ENCODE measurements at regions not wholly inside any gene's neighbourhood (a gene's known extent, or its start where the extent isn't known, plus 50 kb on each side); places are given as distances from the start of the nearest gene placed in this dataset.
A peak's percentile ranks its signal among the peaks of the same experiment; 100 is the strongest.

- DNase-seq: peak; percentile 59
- no peaks in the 10 kb centered on the region for H4K20me1 ChIP-seq (ENCODE audit: low read length)
Observed at GRCh38 chr10:90424730-90425129, 433.1 kb downstream of the HTR7 start.

DNA sequence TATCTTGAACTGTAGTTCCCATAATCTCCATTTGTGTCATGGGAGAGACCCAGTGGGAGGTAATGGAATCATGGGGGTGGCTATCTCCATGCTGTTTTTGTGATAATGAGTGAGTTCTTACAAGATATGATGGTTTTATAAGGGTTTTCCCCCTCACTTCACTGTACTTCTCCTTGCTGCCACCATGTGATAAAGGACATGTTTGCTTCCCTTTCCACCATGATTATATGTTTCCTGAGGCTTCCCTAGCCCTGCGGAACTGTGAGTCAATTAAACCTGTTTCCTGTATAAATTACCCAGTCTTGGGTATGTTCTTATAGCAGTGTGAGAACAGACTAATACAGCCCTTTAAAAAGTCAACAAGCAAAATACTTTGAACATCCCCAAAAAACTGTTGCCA is 427.7 kb downstream of the HTR7 start:
- Histone ChIP-seq H3F3A (ENCODE audit: low read length, unreplicated experiment) (no peaks in the 10 kb centered on the region), H3K79me2 (ENCODE audit: low read length) (no peaks in the 10 kb centered on the region), H2AFZ (ENCODE audit: low read length) (no peak overlapping the region), H3K9me3 (ENCODE audit: low read length) (no peaks in the 10 kb centered on the region), H3K36me3 (ENCODE audit: low read depth, low read length) (no peaks in the 10 kb centered on the region), H3K4me1 (ENCODE audit: insufficient read depth, low read length) (peaks cover 2% of the 10 kb centered on the region), H3K27me3 (ENCODE audit: low read length) (no peaks in the 10 kb centered on the region), H4K20me1 (ENCODE audit: low read length) (no peaks in the 10 kb centered on the region), H3K4me2 (ENCODE audit: low read length) (no peak overlapping the region), H3K9ac (ENCODE audit: low read length) (no peak overlapping the region), H3K27ac (ENCODE audit: low read length) (no peak overlapping the region), H3K9me2 (replicated peaks; ENCODE audit: low read length) (no peaks in the 10 kb centered on the region), H3K4me3 (ENCODE audit: low read length) (no peak overlapping the region)
- CTCF ChIA-PET: no interaction called here
- BruUV-seq (replicated peaks): no TSS peak
- POLR2A ChIA-PET (ENCODE audit: unreplicated experiment): no interaction called here
- intact Hi-C loops (cut with micrococcal nuclease): no loop called here
- ATAC-seq (no peak), DNase-seq (no peak)
- TF ChIP-seq, protein P1, sequence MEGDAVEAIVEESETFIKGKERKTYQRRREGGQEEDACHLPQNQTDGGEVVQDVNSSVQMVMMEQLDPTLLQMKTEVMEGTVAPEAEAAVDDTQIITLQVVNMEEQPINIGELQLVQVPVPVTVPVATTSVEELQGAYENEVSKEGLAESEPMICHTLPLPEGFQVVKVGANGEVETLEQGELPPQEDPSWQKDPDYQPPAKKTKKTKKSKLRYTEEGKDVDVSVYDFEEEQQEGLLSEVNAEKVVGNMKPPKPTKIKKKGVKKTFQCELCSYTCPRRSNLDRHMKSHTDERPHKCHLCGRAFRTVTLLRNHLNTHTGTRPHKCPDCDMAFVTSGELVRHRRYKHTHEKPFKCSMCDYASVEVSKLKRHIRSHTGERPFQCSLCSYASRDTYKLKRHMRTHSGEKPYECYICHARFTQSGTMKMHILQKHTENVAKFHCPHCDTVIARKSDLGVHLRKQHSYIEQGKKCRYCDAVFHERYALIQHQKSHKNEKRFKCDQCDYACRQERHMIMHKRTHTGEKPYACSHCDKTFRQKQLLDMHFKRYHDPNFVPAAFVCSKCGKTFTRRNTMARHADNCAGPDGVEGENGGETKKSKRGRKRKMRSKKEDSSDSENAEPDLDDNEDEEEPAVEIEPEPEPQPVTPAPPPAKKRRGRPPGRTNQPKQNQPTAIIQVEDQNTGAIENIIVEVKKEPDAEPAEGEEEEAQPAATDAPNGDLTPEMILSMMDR (conservative IDR thresholded peaks at IDR 0.05; ENCODE audit: low read depth, low read length): no peak
- no peak for TF ChIP-seq EZH2 (IDR thresholded peaks at IDR 0.05; ENCODE audit: low read length, unreplicated experiment)
- TF ChIP-seq EZH2phosphoT487 (IDR thresholded peaks at IDR 0.05; ENCODE audit: borderline replicate concordance, low read length): no peak

More at GRCh38 chr10:90424730-90425129, 433.1 kb downstream of the HTR7 start:
- Histone ChIP-seq H3K9me2 (replicated peaks; ENCODE audit: low read length) (no peaks in the 10 kb centered on the region), H3K79me2 (ENCODE audit: low read length) (no peaks in the 10 kb centered on the region), H3K4me2 (ENCODE audit: low read length) (no peak overlapping the region), H3K27ac (ENCODE audit: low read length) (no peak overlapping the region), H3K27me3 (ENCODE audit: low read length) (no peaks in the 10 kb centered on the region), H3K9ac (ENCODE audit: low read length) (no peak overlapping the region), H3K4me1 (ENCODE audit: insufficient read depth, low read length) (peaks cover 9% of the 10 kb centered on the region), H3F3A (ENCODE audit: low read length, unreplicated experiment) (no peaks in the 10 kb centered on the region), H3K9me3 (ENCODE audit: low read length) (no peaks in the 10 kb centered on the region), H2AFZ (ENCODE audit: low read length) (no peak overlapping the region), H3K36me3 (ENCODE audit: low read depth, low read length) (no peaks in the 10 kb centered on the region), H3K4me3 (ENCODE audit: low read length) (no peak overlapping the region)
- no TSS peak for BruUV-seq (replicated peaks)
- ATAC-seq: peak; percentile 76
- ChIA-PET CTCF (no interaction called here), POLR2A (ENCODE audit: unreplicated experiment) (no interaction called here)
- TF ChIP-seq EZH2 (IDR thresholded peaks at IDR 0.05; ENCODE audit: low read length, unreplicated experiment) (no peak), EZH2phosphoT487 (IDR thresholded peaks at IDR 0.05; ENCODE audit: borderline replicate concordance, low read length) (no peak)
- TF ChIP-seq, protein P1 (conservative IDR thresholded peaks at IDR 0.05; ENCODE audit: low read depth, low read length): no peak
- intact Hi-C loops (cut with micrococcal nuclease): no loop called here

DNA sequence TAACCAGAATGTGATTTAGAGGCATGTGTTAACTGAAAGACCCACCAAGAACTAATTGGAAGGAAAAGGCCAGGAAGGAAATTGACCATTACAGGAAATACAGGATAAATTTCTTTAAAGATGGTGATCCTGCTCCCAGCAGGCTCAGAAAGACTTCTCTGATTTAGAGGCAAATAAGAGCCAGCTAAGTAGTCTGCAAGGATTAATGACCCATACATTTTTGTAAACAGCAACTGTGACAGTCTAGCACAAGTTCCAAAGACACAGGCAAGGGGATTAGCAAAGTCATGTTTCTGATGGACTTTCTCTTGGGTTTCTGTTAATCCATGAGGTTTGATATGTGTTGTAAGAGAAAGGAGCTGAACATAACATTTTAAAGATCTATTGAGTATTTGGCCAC is 425.0 kb downstream of the HTR7 start:
- Histone ChIP-seq H4K20me1 (ENCODE audit: low read length) (no peaks in the 10 kb centered on the region), H3K4me2 (ENCODE audit: low read length) (no peak overlapping the region), H3K79me2 (ENCODE audit: low read length) (no peaks in the 10 kb centered on the region), H3K36me3 (ENCODE audit: low read depth, low read length) (no peaks in the 10 kb centered on the region), H3K9me2 (replicated peaks; ENCODE audit: low read length) (no peaks in the 10 kb centered on the region), H3K4me3 (ENCODE audit: low read length) (no peak overlapping the region), H3K9me3 (ENCODE audit: low read length) (no peaks in the 10 kb centered on the region), H3K27ac (ENCODE audit: low read length) (no peak overlapping the region), H3K27me3 (ENCODE audit: low read length) (no peaks in the 10 kb centered on the region), H3K4me1 (ENCODE audit: insufficient read depth, low read length) (no peaks in the 10 kb centered on the region), H3F3A (ENCODE audit: low read length, unreplicated experiment) (no peaks in the 10 kb centered on the region), H3K9ac (ENCODE audit: low read length) (no peak overlapping the region), H2AFZ (ENCODE audit: low read length) (no peak overlapping the region)
- no TSS peak for BruUV-seq (replicated peaks)
- TF ChIP-seq EZH2 (IDR thresholded peaks at IDR 0.05; ENCODE audit: low read length, unreplicated experiment) (no peak), EZH2phosphoT487 (IDR thresholded peaks at IDR 0.05; ENCODE audit: borderline replicate concordance, low read length) (no peak)
- TF ChIP-seq, protein P1 (conservative IDR thresholded peaks at IDR 0.05; ENCODE audit: low read depth, low read length): no peak
- no peak for DNase-seq
- CTCF ChIA-PET: no interaction called here
- POLR2A ChIA-PET (ENCODE audit: unreplicated experiment): no interaction called here
- intact Hi-C loops (cut with micrococcal nuclease): no loop called here
- no peak for ATAC-seq
